Dedifferentiated amniotic fluid mesenchymal stem cell (primary cell): ENCODE measurements at regions not wholly inside any gene's neighbourhood (a gene's known extent, or its start where the extent isn't known, plus 50 kb on each side); places are given as distances from the start of the nearest gene placed in this dataset.

Experiments
- DNase-seq: peaks from one replicate; pipeline ENCODE4 v3.0.0-alpha.2; 2016; ENCODE audit errors: extremely low spot score

DNA sequence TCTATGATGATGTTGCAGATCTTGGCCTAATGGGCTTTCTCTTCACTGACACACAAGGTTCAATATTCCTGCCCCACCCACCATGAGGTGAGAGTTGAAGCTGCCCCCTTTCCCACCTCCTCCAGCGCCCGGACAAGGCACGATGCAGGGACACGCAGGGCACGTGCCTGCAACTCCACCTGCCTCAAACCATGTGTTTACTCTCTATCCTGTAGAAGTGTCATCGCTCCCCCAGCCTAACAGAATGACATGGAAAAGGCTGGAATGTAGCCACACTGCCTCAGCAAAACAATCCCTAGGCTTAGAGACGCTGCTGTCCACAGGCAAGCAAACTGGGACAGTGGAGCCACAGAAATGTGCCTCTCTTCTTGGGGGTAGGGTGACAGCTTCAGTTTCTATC lies 92.9 kb upstream of the SOD1 start:
- no peak for DNase-seq

DNA sequence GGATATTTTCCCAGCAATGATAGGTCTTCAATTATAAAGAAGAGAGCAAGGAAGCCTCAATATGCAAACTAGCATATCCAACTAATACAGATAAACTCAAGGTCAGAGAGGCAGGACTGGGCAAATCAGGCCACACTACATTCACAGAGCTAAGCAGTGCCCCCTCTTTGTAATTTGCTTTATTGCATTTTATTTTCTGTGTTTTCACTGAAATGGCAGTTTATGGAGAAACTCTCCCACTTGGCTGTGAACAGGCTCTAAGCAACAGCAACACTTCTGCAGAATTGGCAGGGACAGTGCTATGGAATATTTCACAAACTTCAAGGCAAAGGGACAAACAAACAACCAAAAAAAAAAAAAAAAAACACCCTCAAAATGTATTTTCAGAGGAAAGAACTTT lies 93.4 kb upstream of the SOD1 start:
- no peak for DNase-seq

DNA sequence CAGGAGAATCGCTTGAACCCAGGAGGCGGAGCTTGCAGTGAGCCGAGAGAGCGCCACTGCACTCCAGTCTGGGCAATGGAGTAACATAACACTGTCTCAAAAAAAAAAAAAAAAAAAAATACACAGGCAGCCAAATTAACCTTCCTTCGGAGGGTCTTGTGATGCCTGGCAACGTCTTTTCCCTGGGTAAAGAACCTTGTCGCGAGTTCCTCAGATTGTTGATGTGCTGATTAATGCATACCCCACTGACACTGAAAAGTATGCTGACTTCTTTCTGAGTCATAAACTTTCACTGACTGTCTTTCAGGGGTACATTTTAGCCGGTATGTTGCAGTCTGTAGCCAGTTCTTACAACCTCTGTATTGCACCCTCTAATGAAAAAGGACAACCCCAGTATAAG lies 95.1 kb upstream of the SOD1 start:
- no peak for DNase-seq

DNA sequence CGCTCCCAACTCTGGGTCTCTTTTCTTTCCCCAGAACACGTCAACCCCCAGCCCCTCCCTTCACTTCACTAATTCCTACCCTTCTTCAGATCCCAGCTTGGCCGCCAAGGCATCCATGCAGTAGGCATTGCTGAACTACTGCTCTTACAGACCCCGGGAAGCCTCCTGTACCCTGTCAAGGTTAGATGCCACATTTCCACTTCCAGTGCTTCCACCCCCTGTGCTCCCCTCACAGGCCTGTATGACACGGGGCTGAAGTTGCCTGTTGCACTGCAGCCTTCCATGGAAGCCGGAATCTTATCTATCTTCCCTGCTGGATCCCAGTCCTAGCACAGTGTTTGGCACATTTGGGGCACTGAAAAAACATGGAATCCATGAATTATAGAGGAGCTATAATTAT lies 99.0 kb upstream of the SOD1 start:
- DNase-seq: no peak

DNA sequence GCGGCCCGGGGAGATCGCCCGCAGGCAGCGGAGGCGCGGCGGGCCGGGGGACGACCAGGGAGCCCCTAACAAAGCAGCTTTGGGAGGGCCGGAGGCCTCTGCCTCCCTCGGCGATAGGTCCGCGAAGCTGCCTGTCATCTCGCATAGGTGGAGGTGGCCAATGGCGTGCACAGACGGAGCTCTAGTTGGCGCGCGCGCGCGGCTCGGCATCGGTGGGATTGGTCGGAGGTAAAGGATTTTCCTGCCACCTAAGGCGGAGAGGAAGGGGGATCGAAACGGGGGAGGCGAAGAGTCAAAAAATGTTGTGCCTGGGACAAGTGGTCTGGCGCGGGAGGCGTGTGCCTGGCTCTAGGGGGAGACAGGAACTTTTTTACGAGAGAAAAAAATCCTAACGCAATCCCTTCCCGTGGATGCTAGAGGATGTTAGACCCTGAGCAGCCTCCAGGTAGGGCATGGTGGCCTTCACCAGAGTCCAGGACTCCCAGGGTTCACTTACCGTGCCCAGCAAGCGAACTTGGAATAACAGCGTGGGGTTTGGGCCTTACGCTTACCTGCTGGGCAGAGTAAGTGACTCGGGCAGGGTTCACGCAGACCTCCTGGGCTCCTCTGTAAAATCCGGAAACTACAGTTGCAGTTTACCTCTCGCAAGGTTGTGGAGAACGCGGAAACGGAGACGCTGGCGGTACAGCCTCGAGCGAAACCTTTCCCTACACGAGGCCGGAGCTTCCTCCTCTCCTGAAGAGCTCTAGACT lies 99.9 kb upstream of the SOD1 start:
- DNase-seq: peak; percentile 86

DNA sequence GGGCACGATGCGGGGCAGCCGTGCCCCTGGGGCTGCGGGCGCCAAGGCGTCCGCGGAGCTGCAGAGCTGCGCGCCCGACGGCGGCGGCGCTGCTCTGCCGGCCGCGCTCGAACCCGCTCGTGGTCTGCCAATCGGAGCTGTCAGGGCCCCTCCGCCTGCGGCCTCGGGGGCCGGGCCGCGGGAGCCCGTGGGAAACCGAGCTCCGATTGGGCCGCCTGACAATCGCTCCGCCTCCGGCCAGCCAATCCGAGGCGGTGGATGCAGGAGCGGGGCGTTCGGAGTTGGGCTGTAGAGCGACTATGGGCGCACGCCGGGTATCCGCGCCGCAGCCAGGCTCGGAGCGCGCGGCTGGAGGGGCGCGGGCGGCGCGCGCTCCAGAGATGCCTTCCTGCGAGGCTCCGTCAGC lies 100.5 kb upstream of the SOD1 start:
- peak; percentile 83 for DNase-seq

DNA sequence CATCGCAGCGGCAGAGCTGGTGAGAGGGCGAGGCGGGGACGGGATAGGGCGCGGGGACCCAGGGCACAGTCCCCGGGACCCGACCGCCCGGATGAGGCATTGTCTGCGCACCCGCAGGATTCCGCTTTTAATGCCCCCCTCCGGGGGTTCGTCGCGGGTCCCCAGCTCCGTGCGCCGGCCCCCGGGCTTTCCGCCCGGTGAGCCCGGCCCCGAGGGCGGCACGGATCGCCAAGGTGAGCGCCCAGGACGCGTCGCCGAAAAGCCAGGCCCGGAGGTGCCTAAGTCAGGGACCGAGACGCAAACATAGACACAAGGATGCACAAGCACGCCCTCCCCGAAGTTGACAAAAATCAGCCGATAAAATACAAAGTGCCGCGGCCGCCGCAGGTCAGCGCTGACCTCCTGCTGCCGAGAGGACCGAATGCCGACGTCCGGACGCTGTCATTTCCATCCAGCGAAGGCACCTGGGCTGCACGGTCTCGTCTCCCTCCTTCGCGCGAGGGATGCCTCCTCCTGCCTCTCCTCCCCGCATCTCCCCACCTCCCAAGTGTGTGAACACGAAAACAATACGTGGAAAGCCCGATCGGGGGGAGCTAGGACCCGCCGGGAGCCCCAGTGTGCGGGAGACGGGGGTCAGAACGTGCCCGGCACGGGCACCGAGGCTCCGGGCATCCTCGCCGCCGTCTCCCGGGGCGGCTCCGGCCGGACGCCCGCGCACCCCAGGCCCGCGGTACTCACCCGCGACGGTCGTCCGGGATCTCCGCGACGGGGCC lies 101.1 kb upstream of the SOD1 start:
- DNase-seq: no peak

DNA sequence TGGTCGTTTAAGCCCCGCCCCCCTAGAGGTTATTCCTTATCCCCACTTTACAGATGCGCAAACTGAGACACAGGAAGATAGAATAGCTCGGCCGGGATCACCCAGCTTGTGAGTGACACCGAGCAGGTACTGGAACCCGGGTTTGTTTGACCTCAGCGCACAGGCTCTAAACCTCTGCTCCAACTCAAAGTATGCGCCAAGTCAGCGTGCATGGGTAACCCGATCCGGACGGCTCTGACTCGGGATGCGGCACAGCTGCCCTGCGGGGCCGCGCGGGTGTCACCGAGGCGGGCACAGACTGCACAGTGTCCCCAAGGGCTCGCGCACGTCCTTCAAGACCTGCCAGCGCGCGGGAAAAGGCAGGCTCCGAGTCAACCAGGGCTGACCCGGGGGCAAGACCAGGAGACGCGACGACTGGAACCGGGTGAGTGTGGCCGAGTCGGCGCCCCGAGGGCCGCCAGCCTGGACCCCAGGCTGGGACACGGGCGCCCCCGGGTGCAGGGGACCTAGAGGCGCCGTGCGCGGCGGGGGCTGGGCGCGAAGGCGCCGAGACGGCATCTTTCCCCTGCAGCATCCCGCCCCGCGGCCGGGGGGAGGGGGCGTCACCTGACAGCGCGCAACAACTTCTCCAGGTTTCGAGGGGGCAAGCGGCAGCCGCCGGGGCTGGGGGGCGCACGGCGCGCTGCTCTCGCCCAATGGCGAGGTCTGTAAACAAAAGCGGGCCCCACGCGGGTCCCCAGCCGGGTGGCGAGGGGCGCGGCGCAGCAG lies 101.9 kb upstream of the SOD1 start:
- no peak for DNase-seq

DNA sequence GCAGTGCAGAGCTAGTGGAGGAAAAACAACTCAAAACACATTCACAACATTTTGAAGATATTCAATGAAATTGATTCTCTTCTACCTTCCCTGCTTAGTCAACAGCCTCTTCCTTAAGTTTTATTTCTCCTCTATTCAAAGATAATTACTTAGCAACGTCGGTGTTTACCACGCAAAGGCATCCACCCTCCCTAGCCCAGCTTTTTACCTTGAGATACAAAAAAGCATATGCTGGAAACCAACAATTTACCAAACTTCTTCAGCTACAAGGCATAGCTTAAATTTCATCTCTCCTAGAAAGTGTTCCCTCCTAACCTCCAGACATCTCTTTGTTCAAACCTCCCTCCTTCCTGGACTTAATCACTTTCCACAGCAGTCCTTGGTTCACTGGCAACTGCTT lies 102.8 kb upstream of the SOD1 start:
- no peak for DNase-seq

DNA sequence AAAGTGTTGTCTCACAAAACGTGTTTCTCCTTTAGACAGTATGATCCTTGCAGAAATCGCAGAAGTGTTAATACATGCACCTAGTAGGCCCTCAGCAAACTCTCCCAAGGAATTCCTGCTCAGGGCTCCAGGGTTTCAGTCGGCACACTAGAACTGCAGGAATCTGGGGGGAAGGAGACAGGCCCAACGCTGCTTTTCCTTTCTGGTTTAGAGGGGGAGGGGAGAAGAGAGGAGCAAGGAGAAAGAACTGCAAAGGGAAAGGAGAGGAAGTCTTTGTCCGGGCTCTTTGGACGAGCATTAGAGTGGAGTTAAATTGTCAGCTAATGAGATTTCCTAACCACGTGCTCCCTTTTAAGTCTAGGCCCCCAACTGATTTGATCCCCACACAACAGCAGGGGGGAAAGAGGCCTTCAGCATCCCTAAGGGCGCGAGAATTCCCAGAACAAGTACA lies 103.7 kb upstream of the SOD1 start:
- DNase-seq: no peak

DNA sequence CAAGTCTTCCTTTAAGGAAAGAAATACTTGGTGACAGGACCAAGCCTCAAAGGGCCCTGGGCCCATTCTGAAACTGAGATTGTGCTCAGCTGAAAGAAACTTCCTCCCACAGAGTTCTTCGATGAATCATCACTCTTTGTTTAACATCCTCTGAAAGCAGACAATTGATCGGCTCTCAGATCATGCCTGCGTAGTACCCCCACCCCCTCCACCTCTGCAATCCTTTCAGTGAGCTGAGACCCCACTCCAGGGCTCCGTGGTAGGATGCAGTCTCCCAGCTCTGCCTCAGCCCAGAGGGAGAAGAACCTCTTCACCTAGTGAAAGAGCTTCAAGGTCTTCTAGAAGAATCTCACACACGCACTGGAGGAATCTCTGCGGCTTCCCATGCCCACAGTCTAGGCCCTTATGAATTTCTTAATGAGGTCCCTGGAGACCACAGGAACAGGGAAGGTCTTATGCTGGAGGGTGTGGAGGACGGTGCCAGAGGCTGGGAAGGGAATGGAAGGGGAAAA lies 104.9 kb upstream of the SOD1 start:
- no peak for DNase-seq

DNA sequence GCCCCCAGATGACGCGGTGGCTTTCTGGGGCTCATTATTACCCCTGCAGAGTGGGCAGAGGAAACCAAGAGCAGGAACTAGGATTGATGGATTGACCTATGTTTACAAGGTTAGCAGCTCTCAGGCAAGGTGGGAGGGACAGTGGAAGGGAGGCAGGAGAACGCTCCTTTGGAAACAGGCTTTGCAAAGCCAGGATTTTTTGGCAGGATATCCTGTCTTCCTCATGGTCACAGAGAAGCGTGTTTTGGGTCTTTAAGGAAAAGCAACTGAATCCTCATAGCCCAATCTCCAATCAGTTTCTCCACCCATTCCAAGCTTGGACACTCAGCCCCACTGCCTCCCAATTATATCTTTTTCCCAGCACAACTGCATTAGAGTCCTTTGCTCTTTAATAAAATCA lies 105.6 kb upstream of the SOD1 start:
- DNase-seq: no peak

DNA sequence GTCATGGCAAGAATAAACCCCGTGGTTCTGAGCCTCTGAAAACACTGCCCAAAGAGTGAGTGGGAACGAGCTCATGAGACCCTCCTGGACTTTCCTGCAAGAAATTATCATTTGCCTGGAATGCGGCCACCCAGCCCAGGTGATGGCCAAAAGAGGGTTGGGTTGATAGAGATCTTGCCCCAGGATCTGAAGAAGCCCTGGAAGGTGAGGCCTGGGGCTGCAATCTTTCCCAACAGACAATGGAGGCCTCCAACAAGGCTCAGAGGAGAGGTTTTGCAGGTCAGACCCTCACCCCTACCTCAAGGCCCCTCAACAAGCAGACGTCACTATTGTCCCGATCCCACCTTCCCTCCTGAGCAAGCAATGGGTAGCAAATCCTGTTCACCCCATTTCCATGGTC lies 106.0 kb upstream of the SOD1 start:
- no peak for DNase-seq

DNA sequence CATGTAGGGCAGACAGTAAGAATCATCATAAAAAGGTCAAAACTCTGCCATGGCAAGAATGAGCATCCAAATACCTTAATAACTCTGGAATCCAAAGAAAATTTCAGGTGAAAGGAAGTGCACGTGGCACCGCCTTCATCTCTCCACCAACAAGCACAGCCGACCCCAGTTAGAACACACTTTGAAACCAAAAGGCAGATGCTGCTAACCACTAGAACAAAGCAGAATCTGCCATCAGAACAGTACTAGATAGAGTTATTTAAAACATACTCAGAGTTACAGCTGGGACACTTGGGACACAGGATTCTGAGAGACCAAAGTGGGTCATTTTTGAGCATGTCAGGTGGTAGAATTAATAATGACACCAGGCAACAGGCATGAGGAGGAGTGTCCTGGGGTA lies 106.7 kb upstream of the SOD1 start:
- no peak for DNase-seq

DNA sequence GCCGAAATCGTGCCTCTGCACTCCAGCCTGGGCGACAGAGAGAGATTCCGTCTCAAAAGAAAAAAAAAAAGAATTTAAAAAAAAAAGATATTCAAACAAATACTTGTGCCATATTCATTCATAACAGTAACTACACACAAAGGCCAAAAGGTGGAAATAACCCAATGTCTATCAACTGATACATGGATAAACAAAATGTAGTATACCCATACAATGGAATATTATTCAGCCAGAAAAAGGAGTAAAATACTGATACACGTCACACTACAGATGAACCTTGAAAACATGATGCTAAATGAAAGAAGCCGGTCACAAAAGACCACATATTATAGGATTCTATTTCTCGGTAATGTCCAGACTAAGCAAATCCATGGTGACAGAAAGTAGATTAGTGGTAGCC lies 109.4 kb upstream of the SOD1 start:
- no peak for DNase-seq

DNA sequence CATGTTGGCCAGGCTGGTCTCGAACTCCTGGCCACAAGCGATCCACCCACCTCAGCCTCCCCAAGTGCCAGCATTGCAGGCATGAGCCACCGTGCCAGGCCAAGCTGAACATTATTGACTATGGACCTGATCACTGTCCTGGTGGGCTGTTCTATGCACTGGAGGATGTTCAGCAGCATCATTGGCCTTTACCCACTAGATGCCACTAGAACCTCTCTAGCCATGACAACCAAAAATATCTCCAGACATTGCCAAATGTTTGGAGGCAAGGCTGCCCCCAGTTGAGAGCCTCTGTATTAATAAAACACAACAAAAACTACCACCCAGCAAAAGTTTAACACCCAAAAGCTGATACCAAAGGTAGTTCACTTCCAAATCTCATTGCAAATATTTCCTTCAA lies 110.8 kb upstream of the SOD1 start:
- DNase-seq: no peak

DNA sequence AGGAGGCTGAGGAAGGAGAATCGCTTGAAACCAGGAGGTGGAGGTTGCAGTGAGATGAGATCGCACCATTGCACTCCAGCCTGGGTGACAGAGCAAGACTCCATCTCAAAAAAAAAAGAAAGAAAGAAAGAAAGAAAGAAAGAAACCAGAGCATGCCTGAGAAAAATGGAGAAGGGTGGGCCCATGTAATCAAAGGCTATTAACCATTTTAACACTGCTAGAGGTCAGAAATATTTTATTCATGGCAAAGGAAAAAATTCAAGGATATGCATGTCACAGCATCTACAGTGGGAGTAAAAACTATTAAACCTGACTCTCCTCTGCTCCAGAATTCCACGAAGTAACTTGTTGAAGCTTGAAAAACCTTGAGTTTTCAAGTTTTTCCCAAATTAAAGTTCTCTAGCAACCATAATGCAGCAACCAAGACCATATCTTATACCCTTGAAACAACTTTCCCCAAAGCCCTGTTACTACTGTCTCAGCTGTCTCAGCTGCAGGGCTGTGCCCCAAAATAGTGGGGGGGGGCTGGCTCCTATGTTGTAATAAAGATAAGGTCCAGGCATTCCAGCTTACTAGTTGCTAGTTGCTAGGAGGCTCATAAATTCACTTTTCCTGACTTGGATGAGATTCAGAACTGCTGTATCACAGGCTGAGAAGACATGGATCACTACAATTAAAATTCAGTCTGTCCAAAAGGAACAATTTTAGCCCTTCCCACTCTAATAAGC lies 112.9 kb upstream of the SOD1 start:
- no peak for DNase-seq

DNA sequence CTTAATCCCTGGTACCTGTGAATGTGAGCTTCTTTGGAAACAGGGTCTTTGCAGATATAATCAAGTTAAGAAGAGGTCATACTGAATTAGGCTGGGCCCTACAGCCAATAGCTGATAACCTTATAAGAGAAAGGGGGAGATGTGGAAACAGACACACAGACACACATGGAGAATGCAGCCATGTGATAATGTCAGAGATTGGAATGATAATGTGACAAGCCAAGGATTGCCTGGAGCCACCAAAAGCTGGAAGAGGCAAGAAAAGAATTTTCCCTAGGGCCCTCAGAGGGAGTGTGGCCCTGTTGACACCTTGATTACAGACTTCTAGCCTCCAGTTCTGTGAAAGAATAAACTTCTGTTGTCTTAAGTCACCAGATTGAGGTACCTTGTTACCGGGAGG lies 114.5 kb upstream of the SOD1 start:
- no peak for DNase-seq

DNA sequence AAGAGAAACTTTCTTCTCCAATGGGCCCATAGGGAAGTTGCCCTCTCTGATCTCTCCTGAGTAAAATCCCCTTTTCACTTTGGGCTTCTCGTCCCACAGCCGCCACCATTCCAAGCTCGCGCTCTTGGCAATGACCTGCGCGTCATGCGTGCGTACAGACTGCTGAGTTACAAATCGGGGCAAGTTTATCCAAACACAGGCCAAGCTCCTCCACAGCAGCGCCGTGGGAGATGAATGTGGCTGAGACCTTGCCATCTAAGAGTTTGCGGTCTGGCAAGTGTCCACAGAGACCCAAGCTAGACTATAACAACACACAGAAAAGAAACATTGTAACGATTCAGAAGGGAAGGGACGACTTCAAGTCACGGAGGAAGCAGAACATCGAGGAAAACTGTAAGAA lies 116.3 kb upstream of the SOD1 start:
- DNase-seq: no peak

DNA sequence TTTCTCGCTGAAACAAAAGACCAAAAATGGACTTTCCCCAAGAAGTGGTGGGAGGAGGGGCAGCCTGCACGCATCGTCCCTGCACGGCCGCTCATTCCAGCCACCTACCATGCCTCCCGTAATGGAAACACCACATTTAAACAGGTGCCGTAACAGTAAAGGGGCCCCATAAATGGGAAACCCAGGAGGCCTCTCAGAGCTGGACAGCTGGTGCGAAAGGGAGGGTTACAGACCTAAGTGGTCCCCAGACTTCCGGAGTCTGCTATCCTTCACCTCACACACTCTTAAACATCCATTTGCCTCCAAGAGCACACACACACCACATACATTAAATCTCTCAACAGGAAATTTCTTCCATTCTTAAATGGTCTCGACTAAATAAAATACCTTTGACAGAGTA lies 120.7 kb upstream of the SOD1 start:
- no peak for DNase-seq

DNA sequence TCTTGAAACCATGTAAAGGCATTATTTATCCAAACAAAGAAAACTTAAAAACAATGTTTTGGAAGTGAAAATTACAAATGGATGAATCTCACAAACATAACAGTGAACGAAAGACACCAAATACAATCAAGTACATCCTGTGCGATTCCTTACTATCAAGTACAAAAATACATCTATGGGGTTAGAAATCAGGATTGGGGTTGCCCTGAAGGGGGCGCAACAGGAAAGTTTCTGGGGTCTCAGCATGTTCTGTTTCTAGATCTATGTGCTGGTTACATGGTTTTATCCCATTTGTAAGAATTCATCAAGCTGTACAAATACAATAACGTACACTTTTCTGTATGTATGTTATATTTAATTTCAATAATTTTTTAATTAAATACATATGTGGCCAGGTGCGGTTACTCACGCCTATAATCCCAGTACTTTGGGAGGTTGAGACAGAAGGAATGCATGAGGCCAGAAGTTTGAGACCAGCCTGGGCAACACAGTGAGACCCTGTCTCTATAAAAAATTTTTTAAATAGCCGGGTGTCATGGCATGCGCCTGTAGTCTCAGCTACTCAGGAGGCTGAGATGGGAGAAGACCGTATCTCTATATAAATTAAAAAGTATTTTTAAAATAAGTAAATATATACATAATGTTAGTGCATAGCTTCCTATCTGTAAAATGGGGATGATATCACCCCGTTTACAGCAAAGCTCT lies 121.5 kb upstream of the SOD1 start:
- DNase-seq: no peak
